ENCODE measurements at regions not wholly inside any gene's neighbourhood (a gene's known extent, or its start where the extent isn't known, plus 50 kb on each side); places are given as distances from the start of the nearest gene placed in this dataset.
"Not testable (repeated sequence)": the region's sequence is repeated elsewhere in the genome, so short reads cannot be mapped to it uniquely, and the experiment has no call there.

DNA sequence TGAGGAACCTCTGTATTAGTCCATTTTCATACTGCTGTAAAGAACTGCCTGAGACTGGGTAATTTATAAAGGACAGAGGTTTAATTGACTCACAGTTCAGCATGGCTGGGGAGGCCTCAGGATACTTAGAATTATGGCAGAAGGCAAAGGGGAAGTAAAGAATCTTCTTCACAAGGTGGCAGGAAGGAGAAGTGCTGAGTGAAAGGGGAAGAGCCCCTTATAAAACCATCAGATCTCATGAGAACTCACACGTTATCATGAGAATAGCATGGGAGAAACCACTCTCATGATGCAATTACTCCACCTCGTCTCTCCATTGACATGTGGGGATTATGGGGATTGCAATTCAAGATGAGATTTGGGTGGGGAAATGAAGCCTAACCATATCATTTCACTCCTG lies 211.4 kb upstream of the TUT7 start:
- TF ChIP-seq, protein P1, sequence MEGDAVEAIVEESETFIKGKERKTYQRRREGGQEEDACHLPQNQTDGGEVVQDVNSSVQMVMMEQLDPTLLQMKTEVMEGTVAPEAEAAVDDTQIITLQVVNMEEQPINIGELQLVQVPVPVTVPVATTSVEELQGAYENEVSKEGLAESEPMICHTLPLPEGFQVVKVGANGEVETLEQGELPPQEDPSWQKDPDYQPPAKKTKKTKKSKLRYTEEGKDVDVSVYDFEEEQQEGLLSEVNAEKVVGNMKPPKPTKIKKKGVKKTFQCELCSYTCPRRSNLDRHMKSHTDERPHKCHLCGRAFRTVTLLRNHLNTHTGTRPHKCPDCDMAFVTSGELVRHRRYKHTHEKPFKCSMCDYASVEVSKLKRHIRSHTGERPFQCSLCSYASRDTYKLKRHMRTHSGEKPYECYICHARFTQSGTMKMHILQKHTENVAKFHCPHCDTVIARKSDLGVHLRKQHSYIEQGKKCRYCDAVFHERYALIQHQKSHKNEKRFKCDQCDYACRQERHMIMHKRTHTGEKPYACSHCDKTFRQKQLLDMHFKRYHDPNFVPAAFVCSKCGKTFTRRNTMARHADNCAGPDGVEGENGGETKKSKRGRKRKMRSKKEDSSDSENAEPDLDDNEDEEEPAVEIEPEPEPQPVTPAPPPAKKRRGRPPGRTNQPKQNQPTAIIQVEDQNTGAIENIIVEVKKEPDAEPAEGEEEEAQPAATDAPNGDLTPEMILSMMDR (IDR thresholded peaks at IDR 0.05; ENCODE audit: poor library complexity): not testable (repeated sequence)
- TF ChIP-seq EZH2 (IDR thresholded peaks at IDR 0.05; ENCODE audit: borderline replicate concordance); EZH2phosphoT487 (IDR thresholded peaks at IDR 0.05; ENCODE audit: low read depth, severe bottlenecking, unreplicated experiment): not testable (repeated sequence)

Measured in hepatocyte (in vitro differentiated cells).